CD4-positive, alpha-beta T cell treated with Interferon gamma for 1 hour (primary cell): ENCODE measurements at regions not wholly inside any gene's neighbourhood (a gene's known extent, or its start where the extent isn't known, plus 50 kb on each side); places are given as distances from the start of the nearest gene placed in this dataset.

Experiments used
- DNase-seq: peaks from one replicate; pipeline ENCODE4 v3.0.0-alpha.2; 2020

DNA sequence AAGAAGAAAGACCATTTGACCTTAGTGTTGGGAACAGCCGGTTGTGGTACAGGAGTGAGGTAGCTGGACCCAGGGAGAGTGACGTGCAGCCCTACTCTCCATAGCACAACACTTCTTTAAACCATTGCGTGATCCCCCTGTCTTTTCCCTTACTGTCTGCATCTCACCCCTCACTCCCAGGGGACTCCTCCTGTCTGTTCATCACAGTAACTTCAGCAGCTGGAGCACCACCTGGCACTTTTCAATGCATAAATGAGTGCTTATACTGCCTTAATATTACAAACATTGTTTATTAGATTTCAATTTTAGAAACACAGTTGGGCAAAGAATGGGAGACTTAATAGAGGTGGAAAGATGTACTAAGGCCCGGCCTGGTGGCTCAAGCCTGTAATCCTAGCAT is 285.5 kb downstream of the UQCRFS1 start:
- no peak for DNase-seq

DNA sequence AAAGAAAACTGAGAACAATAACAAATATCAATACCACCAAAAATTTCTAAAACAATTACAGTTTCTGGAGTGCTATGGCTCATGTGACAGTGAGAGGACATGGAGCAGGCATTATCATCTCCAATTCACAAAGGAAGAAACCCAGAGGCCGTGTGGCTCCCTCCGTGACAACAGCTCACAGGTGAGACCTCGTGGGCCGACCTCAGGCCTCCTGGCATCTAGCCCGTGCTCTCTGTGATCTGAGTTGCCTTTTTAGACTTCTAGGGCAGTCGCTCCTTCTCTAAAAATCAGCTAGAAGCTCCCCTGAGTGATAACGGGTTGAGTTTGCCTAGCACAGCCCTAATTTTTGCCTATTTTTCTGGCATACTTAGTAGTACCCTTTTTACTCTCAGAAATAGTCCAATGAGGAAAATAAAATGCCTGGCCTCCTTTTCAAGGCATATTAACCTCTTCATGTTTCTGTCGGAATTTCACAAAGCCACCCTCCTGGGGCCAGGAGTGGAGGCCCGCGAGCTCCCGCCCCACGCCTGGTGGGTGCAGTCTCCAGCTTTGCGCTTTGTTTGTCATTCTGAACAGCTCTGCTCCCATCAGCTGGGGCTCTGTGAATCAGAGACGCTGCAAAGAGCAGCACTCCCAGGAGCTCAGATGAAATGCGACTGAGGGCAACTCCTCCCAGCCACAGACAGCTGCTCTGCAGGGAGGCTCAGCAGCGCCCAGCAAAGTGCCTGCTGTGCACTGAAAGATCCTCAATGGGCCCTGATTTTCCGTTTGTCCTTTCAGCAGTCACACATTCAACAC is 292.5 kb downstream of the UQCRFS1 start:
- DNase-seq = no peak

DNA sequence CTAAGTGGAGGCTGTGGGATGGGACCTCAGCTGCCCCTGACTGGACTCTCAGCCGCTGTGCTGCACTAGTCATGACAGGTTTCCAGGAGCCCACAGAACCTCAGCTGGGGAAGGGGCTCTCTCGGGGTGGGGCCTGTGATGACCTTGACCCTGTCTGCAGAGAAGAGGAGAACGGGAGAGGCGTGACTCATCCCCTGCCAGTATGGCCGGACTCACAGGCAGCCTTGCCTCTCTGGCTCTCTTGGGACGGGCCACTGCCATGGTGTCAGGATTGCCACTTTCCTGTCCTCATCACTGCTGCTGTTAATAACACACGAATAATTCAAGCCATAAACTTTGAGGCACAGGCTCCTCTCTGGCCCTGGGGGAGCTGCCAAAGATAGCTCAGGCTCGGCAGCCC is 295.3 kb downstream of the UQCRFS1 start:
- DNase-seq = no peak

DNA sequence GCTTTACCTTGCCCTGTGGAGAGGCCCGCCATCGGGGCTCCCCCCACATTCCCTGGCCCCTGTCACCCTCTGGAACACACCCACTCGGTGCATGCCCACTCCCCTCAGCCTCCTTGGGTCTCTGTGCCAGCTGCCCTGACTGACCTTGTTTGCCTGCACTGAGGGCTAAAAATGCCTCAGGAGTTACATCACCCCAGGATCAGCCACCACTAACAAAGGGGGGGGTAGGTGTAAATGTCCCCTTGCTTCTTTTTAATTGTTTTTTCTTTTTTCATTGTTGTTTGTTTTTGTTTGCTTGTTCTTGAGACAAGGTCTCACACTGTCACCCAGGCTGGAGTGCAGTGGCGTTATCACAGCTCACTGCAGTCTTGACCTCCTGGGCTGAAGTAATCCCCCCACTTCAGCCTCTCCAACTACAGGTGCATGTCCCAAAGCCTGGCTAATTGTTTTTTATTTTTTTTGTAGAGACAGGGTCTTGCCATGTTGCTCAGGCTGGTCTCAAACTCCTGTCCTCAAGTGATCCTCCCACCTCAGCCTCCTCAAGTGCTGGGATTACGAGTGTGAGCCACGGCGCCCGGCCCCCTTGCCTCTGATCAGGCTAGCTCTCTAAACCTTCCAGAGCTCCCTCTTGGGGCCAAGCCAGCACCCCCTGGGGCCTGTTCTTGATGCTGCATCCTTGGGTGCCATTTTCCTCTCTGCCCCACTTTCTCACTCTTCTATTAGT is 297.1 kb downstream of the UQCRFS1 start:
- DNase-seq = no peak

DNA sequence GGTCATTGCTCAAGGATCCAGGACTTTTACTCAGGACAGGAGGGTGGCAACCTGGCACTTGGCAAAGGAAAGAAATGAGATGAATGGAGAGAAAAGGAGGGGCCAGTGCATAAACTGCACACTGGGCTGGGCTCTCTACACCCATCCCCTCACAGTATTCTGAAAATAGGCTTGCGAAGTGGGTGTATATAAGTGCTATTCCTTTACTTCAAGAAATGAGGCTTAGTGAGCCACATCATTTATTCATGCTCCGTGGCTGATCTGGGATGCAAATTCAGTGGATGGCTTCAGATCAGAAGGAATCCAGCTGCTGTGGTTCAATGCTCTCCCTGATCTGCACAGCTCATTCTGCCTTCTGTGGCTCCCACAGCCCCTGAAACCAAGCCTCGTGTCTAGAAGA is 297.7 kb downstream of the UQCRFS1 start:
- no peak for DNase-seq

DNA sequence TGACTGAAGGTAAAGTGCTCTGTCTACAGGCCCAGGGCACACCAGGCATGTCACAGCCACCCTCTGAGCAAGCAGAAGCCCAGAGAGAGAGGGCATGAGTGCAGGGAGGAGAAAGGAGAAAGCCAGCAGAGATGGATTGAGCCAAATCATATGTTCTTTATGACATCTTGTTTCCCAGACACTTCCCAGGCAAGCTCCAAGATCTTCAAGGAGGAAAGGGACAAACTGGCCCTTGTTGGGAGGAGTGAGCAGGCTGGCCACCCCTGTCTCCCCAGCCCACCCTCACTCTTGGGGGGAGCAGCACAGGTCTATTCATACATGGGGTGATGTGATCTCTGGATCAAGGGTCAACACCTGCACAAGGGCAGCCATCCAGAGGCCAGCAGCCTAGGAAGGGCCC is 298.8 kb downstream of the UQCRFS1 start:
- no peak for DNase-seq

DNA sequence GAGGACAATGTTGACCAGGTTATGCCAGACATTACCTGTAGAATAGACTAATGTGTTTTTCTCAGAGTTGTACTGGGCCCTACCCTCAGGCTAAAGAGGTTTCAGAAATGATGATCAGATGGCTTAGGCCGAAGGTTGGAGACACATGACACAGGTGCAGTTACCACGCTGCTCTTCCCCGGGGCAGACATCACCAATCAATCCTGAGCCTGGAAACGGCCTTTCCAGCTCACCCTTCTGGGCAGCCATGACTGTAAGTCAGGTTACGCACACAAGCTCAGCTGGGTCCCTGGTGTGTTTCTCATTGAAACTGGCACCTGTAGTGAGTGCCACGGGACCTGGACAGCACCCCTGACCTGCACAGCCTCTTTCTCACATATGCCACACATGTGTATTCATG is 299.3 kb downstream of the UQCRFS1 start:
- DNase-seq = no peak

DNA sequence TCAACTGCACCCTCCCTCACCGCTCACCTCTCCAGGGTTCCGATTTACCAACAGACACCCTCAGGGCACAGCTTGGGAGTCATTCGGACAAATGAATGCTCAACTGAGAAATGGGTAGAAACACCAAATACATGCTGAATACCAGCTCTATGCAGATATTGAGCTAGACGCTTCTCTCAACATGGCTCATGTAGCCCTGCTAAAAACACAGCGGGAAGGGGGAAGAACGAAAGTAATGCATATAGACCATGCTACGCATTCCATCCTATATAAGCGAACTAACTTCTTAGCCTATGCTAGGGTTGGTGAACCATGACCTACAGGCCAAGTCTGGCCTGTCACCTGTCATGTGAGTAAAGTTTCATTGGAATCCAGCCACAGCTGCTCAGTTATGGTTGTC is 304.0 kb downstream of the UQCRFS1 start:
- no peak for DNase-seq

DNA sequence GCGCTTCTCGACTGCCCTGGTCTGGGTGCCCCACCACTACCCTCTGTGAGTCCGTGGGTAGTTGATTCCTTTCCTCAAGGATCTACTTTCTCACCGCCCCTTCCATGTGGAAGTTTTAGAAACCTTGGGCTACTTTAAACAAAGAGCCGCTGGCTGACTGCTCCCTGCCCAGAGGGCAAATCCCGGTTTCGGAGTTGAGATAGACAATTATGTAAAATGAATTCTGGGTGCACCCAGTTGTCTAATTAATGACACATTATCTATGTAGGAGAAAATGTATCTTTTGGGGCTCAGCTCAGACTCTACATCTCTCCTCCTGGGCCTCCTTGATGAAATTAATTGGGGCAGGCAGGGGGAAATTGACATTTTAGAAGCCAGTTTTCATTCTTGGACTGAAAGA is 305.4 kb downstream of the UQCRFS1 start:
- no peak for DNase-seq

DNA sequence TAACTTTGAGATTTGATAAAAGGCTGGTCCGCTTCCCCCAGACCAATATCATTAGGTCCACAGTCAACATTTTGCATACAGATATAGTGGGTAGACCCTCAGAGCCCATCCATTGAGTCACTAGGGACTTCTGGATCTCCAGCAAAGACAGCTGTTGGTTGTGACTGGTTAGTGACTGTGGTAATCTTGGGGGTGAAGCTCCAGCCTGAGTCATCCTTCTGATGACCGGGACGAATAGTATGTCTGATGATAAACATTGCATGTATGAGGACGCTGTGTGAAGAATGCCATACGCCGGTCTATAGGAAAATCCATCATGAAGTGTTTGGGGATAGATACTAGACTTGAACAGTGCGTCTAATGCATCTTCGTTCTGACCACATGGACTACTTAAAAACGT is 307.0 kb downstream of the UQCRFS1 start:
- DNase-seq = no peak

DNA sequence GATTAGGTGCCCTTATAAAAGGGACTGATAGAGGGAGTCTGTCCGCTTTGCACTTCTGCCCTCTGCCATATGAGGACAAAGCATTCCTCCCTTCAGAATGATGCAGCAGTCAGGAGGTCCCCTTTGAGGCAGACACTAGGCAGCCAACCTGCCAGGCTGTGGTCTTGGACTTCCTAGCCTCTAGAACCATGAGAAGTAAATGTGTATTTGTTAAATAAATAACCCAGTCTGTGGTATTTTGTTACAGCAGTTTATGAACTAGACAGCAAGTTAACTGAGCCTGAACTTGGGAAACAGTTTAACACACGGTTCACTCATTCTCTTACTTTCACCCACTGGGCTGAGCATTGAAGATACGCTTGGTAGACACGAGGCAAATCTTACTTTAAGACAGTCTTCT is 313.2 kb downstream of the UQCRFS1 start:
- no peak for DNase-seq

DNA sequence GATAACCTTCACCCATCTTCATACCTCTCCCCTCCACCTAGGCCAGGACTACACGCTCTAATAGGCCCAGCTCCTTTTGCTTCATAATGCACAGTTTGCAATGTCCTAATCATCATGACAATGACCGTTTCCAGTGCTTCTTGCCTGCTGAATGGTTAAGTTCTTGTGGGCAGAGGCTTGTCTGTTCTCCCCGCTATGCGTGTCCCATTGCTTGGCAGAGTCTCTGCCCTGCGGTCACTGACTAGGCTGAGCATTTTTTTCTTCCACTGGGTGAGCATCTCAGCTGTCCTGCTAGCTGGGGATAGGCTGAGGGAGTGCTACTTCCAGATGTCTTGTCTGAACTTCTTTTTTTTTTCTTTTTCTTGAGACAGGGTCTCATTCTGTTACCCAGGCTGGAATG is 314.7 kb downstream of the UQCRFS1 start:
- no peak for DNase-seq

DNA sequence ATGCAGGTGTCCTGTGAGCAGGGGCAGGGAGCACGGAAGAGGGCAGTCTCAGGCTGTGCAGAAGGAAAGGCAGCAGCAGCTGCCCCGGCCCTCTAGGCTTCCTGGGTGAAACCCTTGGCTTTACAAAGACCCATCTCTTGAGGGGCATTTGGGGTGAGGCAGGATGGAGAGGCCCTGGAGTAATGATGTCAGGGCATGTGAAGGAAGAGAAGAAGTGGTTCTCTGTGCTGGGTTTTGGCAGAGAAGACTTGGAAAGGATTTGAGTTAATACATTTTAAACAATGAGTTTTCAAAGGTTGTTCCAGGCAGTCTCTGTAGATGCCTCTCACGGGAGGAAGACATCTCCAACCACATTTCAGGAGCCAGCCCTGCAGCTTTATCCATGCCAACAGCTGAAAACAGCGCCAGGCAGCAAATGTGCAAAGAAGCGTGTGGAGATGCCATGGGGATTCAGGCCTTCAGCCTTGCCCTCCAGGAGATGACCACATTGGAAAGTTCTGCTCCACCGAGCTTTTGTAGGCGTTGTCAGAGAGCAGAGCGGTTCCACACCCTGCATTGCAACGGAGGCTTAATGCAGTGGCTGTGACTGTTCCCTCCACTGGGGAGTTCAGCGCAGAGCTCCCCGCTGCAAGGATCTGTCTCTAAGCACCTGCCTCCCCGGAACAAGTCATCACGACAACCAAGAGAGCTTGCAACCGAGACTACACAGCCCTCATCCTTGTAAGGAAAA is 322.8 kb downstream of the UQCRFS1 start:
- DNase-seq = no peak

DNA sequence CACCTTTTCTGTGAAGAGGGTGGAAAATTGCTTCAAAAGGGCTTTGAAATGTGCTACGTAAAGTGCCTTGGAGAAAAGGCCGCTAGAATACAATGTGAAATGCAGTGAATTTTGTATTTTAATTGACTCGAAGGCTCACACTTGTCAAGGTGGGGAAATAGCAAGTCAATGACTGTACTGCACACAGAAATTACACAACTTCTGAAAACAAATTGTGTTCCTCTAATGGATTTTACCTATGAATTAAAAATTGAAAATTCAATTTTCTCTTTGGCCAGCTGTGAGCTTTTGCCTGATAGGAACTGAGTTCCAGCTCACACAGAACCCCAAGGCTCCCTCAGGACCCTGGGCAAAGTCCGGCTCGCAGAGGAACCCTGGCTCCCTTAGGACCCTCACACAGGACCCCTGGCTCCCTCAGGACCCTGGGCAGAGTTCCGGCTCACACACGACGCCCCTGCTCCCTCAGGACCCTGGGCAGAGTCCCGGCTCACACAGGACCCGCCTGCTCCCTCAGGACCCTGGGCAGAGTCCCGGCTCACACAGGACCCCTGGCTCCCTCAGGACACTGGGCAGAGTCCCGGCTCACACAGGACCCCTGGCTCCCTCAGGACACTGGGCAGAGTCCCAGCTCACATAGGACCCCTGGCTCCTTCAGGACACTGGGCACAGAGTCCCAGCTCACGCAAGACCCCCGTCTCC is 324.9 kb downstream of the UQCRFS1 start:
- no peak for DNase-seq

DNA sequence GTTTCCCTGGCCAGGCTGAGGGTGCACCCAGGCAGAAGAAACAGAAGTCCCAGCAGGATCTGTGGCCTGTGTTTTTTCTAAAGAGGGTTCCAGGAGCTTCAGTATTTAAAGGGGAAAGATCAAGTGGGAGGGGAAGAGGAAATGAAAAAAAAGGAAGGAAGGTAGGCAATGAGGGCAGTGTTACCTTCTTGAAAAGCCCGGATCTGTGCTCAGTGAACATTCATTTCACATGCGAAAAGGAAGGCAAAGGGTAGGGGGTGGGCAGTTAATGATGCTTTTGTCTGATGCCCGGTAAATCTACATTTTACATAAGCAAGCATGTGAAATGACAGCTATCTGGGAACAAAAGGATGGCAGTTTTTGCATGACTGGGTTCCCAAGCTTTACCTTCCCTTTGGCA is 326.2 kb downstream of the UQCRFS1 start:
- no peak for DNase-seq

DNA sequence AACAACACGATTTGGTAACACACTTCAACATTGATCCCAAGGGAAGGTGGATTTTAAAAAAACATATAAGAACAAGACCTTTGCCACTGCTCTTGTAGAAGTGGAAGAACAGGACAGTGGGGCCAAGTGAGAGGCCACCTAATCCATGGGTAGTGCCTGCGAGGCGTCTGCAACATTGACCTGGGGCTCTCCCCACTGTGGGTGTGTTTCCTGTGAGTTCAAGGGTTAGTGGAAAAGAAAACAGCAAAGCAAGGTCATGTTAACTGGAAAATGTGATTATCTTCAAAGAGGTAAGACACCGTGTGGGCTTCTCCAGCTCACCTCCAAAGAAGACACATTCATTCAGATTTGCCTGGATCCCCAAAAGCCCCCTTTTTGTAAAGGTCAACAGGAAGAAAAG is 327.0 kb downstream of the UQCRFS1 start:
- no peak for DNase-seq

DNA sequence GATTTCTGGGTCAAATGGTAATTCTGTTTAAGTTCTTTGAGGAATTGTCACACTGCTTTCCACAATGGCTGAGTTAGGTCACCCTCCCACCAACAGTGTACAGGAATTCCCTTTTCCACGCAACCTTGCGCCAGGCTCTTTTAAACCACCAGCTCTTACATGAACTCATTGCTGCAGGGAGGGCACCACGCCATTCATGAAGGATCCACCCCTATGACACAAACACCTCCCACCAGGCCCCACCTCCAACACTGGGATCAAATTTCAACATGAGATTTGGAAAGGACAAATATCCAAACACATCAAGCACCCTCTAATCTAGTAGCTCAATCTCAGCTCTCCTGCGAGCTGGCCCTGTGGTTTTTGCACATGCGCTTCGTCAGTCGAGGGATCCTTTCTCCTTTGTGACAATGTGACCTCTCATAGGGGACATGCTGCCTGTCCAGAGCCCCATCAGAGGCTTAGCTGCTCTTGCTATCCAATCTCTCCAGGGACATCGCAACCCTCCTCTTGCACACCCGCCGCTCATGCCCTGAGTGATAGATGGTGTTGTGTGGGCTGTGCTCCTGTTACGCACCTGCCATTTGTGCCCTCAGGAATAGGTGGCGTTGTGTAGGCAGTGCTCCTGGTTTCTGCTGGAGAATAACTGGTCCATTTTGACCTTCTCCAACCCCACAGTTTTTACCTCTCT is 328.0 kb downstream of the UQCRFS1 start:
- DNase-seq = no peak

DNA sequence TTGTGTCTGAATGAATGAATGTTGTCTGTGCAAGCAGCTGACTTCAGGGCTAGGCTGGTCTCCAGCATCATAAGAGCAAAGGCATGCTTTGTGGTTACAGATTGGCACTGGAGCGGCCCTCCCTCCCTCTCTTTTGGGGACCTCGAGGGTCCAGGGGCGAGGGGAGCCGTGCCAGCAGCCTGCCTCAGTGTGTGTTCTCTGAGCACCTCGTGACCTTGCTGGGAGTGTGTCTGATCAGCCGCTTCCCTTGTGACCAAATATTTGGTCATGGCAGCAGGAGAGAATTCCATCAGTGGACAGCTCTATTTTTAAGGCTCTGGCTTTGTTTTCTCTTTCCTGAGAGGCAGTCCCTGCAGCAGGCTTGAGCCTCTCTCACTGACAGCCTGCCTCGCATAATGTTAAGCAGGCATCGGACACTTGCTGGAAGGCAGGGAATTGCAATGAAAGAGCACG is 329.7 kb downstream of the UQCRFS1 start:
- no peak for DNase-seq

DNA sequence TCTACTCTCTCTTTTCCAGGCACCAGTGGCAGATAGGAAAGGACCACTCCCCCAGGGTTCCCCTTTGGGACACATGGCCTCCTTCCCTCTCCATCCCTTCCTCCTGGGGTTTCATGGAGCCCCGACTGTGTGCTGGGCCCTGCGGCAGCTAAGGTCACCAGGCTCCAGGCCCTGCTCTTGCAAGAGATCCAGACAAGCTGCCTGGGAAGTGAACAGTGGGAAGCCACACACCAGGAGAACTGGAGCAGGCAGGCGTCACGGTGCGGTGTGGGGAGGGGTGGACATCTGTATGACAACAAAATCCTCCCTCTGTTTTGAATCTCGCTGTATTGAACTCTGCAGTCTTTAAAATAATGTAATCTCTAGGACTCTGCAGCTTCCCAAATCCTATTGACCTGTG is 330.1 kb downstream of the UQCRFS1 start:
- no peak for DNase-seq

DNA sequence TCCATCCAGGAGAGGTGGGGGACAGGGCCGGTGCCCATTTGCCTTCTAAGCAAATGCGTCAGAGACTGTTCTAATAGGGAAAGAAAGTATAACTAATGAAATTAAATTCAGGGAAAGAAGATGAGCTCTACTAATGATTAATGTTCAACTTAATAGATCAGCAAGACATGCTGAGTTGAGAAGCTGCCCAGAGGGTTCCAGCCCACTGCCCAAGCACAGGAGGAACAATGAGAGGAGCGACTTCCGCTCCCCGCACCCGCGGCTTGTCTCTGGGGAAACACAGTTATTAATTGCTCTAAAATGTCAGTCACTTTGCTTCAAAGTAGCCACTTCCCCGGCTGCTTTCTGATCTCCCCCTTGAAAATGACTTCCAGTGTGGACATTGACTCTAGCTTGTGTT is 331.3 kb downstream of the UQCRFS1 start:
- no peak for DNase-seq

DNA sequence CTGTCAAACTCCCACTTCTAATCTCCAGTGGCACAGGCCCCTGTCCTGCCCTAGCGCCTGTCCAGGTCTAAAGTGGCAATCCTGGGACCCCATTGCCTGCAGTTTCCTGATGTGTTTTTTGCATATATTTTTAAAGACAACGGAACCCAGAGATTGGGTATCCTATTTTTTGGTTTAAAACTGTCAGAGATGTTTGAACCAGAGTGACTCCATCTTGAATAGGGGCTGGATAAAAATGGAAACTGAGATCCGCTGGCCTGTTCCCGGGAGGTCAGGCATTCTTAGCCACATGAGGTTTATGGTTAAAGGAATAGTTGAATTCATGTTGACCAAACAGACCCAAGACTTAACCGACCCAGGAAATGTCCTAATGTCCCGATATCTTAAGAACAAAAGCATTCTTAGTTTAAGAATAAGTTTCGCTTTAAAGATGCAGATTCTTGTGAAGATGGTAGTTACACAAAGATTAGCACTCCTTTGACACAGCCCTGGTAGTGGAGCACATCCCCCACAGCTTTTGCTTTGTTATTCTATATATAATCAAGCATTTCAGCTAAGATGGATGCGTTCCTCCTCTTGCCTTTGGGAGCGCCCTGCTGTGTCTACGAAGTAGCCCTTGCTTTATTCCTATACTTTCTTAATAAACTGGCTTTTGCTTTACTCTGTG is 332.1 kb downstream of the UQCRFS1 start:
- no peak for DNase-seq
